Esophagus muscularis mucosa (tissue), 3 donors: ENCODE measurements at regions not wholly inside any gene's neighbourhood (a gene's known extent, or its start where the extent isn't known, plus 50 kb on each side); places are given as distances from the start of the nearest gene placed in this dataset.

Source experiments
- POLR2AphosphoS5 ChIP-seq, 2 donors: sonication (generic); formaldehyde crosslinking; IDR thresholded peaks; one replicate each; pipeline ENCODE4 v1.6.1; 2017; ENCODE audit warnings: antibody characterized with exemption in 2 of 2
- TF ChIP-seq, protein P1 (sequence below), 3 experiments: fragments of 200-600 bp in 2 of 3; fragments of 450-650 bp in 1 of 3; sonication (generic) in 2 of 3; IDR thresholded peaks; one replicate each; pipeline ENCODE4 v1.5.1; 2017 to 2019; ENCODE audit warnings: antibody characterized with exemption in 3 of 3, mild to moderate bottlenecking in 2 of 3, moderate library complexity in 1 of 3

DNA sequence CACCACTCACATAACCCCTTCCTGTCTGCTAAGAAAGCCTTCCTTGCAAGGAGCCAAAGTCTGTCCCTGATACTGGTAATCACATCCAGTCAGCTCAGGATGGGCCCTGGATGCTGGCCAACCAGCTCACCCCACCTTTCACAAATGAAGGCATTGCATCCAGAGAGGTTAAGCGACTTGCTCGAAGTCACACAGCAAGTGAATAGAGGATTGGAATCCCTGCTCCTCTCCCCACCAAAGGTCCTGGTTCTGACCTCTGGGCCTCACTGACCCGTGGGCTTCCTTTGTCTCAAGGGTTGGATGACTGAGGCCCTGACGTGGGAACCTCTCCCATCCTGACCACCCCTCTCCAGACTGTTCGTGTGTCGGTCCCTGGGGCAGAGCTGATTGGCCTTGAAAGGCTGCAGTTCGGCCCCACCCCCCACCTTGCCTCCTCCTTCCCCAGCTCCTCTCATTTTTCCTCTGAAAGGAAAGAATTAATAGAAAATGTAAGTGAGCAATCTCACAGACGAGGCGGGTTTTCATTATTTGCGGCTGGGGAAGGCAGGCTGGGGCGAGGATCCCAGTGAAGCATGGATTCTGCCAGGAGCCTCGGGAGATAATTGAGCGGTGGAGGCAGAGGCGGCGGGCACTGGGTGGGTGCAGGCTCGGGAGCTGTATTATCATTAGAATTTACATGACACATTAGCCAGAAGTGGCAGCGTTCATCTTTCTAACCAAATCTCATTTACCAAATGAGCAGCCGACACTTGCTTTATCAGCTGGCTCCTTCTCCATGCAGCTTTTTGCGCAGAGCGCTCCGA is 101.5 kb upstream of the CSF3R start:
- TF ChIP-seq, protein P1, sequence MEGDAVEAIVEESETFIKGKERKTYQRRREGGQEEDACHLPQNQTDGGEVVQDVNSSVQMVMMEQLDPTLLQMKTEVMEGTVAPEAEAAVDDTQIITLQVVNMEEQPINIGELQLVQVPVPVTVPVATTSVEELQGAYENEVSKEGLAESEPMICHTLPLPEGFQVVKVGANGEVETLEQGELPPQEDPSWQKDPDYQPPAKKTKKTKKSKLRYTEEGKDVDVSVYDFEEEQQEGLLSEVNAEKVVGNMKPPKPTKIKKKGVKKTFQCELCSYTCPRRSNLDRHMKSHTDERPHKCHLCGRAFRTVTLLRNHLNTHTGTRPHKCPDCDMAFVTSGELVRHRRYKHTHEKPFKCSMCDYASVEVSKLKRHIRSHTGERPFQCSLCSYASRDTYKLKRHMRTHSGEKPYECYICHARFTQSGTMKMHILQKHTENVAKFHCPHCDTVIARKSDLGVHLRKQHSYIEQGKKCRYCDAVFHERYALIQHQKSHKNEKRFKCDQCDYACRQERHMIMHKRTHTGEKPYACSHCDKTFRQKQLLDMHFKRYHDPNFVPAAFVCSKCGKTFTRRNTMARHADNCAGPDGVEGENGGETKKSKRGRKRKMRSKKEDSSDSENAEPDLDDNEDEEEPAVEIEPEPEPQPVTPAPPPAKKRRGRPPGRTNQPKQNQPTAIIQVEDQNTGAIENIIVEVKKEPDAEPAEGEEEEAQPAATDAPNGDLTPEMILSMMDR (IDR thresholded peaks at IDR 0.05) = no peak
- no peak for TF ChIP-seq POLR2AphosphoS5 (IDR thresholded peaks at IDR 0.05)
